Omental fat pad (tissue), 3 donors: ENCODE measurements at regions not wholly inside any gene's neighbourhood (a gene's known extent, or its start where the extent isn't known, plus 50 kb on each side); places are given as distances from the start of the nearest gene placed in this dataset.

ENCODE experiments used
- ATAC-seq: fragments of 150-250 bp; one replicate; pipeline ENCODE4 v1.9.1; 2016; ENCODE audit warnings: mild to moderate bottlenecking, moderate library complexity; ENCODE audit not compliant: low FRiP score
- DNase-seq: peaks from one replicate; pipeline ENCODE4 v3.0.0-alpha.2; 2019; ENCODE audit warnings: low spot score
- TF ChIP-seq, protein P1 (sequence below), 3 donors: fragments of 450-650 bp; IDR thresholded peaks; one replicate each; pipeline ENCODE4 v1.5.1; 2016 to 2017; ENCODE audit warnings: antibody characterized with exemption in 3 of 3, mild to moderate bottlenecking in 3 of 3, moderate library complexity in 2 of 3

DNA sequence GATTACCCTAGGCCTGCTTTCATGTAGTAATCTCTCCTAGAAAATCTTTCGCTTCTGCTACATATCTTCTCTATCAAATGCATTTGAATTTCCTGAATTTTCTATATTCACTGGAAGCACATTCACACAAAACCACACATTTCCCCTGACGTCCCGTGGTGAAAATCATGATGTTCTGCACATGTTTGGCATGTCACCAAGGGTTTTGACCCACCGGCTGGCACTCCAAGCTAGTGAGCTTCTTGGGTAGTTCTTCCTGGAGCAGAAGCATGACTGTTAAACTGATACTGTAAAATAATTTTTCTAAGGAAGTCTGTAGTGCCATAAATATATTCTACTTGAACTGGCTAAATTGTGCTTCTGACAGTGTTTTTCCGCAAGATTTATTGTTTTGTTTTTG is 510.1 kb upstream of the SLC8A1 start:
- no peak for DNase-seq
- ATAC-seq: no peak
- TF ChIP-seq, protein P1, sequence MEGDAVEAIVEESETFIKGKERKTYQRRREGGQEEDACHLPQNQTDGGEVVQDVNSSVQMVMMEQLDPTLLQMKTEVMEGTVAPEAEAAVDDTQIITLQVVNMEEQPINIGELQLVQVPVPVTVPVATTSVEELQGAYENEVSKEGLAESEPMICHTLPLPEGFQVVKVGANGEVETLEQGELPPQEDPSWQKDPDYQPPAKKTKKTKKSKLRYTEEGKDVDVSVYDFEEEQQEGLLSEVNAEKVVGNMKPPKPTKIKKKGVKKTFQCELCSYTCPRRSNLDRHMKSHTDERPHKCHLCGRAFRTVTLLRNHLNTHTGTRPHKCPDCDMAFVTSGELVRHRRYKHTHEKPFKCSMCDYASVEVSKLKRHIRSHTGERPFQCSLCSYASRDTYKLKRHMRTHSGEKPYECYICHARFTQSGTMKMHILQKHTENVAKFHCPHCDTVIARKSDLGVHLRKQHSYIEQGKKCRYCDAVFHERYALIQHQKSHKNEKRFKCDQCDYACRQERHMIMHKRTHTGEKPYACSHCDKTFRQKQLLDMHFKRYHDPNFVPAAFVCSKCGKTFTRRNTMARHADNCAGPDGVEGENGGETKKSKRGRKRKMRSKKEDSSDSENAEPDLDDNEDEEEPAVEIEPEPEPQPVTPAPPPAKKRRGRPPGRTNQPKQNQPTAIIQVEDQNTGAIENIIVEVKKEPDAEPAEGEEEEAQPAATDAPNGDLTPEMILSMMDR (IDR thresholded peaks at IDR 0.05): no peak

GRCh38 chr2:40964509-40965250 is 512.8 kb upstream of the SLC8A1 start:
- no peak for ATAC-seq
- TF ChIP-seq, protein P1 (IDR thresholded peaks at IDR 0.05): no peak
- no peak for DNase-seq

GRCh38 chr2:40967451-40967850 is 515.6 kb upstream of the SLC8A1 start:
- DNase-seq: no peak
- no peak for ATAC-seq
- TF ChIP-seq, protein P1 (IDR thresholded peaks at IDR 0.05): no peak

DNA sequence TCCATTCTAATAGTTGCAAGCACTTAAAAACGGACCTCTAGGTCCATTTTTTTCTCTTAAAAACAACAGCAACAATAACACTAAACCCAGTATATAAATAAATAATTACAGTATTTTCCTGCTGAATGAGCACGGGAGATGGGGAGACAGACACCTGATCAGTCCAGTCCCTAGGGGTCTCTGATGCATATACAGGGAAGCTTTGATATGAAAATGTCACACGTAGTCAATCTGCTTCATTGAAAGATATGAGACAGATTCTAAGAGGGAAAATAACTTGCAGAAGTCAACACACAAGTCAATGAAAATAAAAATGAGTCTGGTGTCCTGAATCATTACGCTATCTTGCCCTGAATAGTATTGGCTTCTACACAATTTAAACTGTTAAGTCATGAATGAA is 523.3 kb upstream of the SLC8A1 start:
- TF ChIP-seq, protein P1 (IDR thresholded peaks at IDR 0.05): no peak
- ATAC-seq (no peak), DNase-seq (no peak)

GRCh38 chr2:40997362-40997761 is 545.5 kb upstream of the SLC8A1 start:
- ATAC-seq (no peak), DNase-seq (no peak)
- TF ChIP-seq, protein P1 (IDR thresholded peaks at IDR 0.05): no peak

- TF ChIP-seq, protein P1 (IDR thresholded peaks at IDR 0.05): no peak
- DNase-seq: no peak
- no peak for ATAC-seq
These were observed 548.5 kb upstream of the SLC8A1 start for GRCh38 chr2:41000374-41000773.

- no peak for ATAC-seq
- DNase-seq: no peak
- TF ChIP-seq, protein P1 (IDR thresholded peaks at IDR 0.05): no peak
These were observed 549.0 kb upstream of the SLC8A1 start for GRCh38 chr2:41000906-41001305.
